PC-9 (cell line): ENCODE measurements at regions not wholly inside any gene's neighbourhood (a gene's known extent, or its start where the extent isn't known, plus 50 kb on each side); places are given as distances from the start of the nearest gene placed in this dataset.
"Not testable (repeated sequence)": the region's sequence is repeated elsewhere in the genome, so short reads cannot be mapped to it uniquely, and the experiment has no call there.

Experiments
- BruUV-seq: library from RNA; stranded (reverse); fragments of 400-500 nt; replicated peaks from 2 replicates; lab custom pipeline; 2021; lab: Mats Ljungman, UMichigan
- CTCF ChIA-PET: fragments of 300-600 bp; sonication (Branson Sonifier 250); formaldehyde crosslinking; loops from one replicate; lab custom pipeline; 2022; ENCODE audit warnings: antibody characterized with exemption; lab: Charles Lee
- POLR2A ChIA-PET: fragments of 300-600 bp; sonication (Branson Sonifier 250); formaldehyde crosslinking; loops from one replicate; lab custom pipeline; 2022; ENCODE audit warnings: antibody characterized with exemption; ENCODE audit not compliant: unreplicated experiment; lab: Charles Lee
- DNase-seq, 2 experiments: peaks; one replicate each; pipeline versions ENCODE4 v3.0.0 to v3.0.0-alpha.2; 2015 to 2022; ENCODE audit warnings: mixed read lengths in 1 of 2
- H2AFZ ChIP-seq: fragments of 200-600 bp; sonication (generic); 2 replicates; pipeline ENCODE4 v1.8.1; 2017; ENCODE audit warnings: antibody characterized with exemption
- H3F3A ChIP-seq: fragments of 200-600 bp; sonication (generic); 2 replicates; pipeline ENCODE4 v1.8.1; 2017; ENCODE audit warnings: antibody characterized with exemption, mild to moderate bottlenecking, low read depth; ENCODE audit not compliant: insufficient read depth
- H3K27ac ChIP-seq: fragments of 200-600 bp; sonication (generic); 2 replicates; pipeline ENCODE4 v1.6.1; 2016; ENCODE audit warnings: mixed run types
- H3K27me3 ChIP-seq: fragments of 200-600 bp; sonication (generic); 2 replicates; pipeline ENCODE4 v1.6.1; 2016; ENCODE audit warnings: low read depth, mixed run types; ENCODE audit not compliant: insufficient read depth
- H3K36me3 ChIP-seq: fragments of 200-600 bp; sonication (generic); 2 replicates; pipeline ENCODE4 v1.6.1; 2016; ENCODE audit warnings: low read depth, mixed run types
- H3K4me1 ChIP-seq: fragments of 200-600 bp; sonication (generic); replicated peaks from 2 replicates; pipeline ENCODE4 v1.6.1; 2016; ENCODE audit warnings: mixed run types; ENCODE audit not compliant: insufficient read depth
- H3K4me2 ChIP-seq: fragments of 200-600 bp; sonication (generic); 2 replicates; pipeline ENCODE4 v1.6.1; 2017; ENCODE audit warnings: mixed run types
- H3K4me3 ChIP-seq: fragments of 200-600 bp; sonication (generic); 2 replicates; pipeline ENCODE4 v1.6.1; 2016; ENCODE audit warnings: mixed run types
- H3K79me2 ChIP-seq: fragments of 200-600 bp; sonication (generic); 2 replicates; pipeline ENCODE4 v1.6.1; 2017; ENCODE audit warnings: low read depth, mixed run types
- H3K9me2 ChIP-seq: fragments of 200-600 bp; sonication (generic); 2 replicates; pipeline ENCODE4 v1.8.1; 2017; ENCODE audit warnings: mild to moderate bottlenecking; ENCODE audit not compliant: insufficient read depth
- H3K9me3 ChIP-seq: fragments of 200-600 bp; sonication (generic); 2 replicates; pipeline ENCODE4 v1.8.1; 2016; ENCODE audit warnings: low read depth; ENCODE audit not compliant: insufficient read depth
- H4K20me1 ChIP-seq: fragments of 200-600 bp; sonication (generic); 2 replicates; pipeline ENCODE4 v1.8.1; 2017; ENCODE audit not compliant: insufficient read depth
- EZH2 ChIP-seq: fragments of 200-600 bp; sonication (generic); IDR thresholded peaks from 2 replicates; pipeline ENCODE4 v1.8.0; 2017; ENCODE audit warnings: antibody characterized with exemption, low read depth
- intact Hi-C: fragments of 100-400 bp; cut with micrococcal nuclease; formaldehyde crosslinking; loops from one replicate; pipeline ENCODE4 v1.10.0; 2022; ENCODE audit not compliant: unreplicated experiment
- TF ChIP-seq, protein P1 (sequence below): fragments of 200-600 bp; sonication (generic); conservative IDR thresholded peaks from 2 replicates; pipeline ENCODE4 v1.6.1; 2017; ENCODE audit warnings: mixed run types, antibody characterized with exemption, mild to moderate bottlenecking, moderate library complexity

GRCh38 chr3:166993015-166993630 lies 387.0 kb downstream of the ZBBX start:
- no peaks in the 10 kb centered on the region for H3K79me2 ChIP-seq
- H3K36me3 ChIP-seq, result no peaks in the 10 kb centered on the region
- BruUV-seq, result no TSS peak
- TF ChIP-seq, protein P1, sequence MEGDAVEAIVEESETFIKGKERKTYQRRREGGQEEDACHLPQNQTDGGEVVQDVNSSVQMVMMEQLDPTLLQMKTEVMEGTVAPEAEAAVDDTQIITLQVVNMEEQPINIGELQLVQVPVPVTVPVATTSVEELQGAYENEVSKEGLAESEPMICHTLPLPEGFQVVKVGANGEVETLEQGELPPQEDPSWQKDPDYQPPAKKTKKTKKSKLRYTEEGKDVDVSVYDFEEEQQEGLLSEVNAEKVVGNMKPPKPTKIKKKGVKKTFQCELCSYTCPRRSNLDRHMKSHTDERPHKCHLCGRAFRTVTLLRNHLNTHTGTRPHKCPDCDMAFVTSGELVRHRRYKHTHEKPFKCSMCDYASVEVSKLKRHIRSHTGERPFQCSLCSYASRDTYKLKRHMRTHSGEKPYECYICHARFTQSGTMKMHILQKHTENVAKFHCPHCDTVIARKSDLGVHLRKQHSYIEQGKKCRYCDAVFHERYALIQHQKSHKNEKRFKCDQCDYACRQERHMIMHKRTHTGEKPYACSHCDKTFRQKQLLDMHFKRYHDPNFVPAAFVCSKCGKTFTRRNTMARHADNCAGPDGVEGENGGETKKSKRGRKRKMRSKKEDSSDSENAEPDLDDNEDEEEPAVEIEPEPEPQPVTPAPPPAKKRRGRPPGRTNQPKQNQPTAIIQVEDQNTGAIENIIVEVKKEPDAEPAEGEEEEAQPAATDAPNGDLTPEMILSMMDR, result no peak
- no peak for TF ChIP-seq EZH2
- intact Hi-C loops, result no loop called here
- no peak overlapping the region for H3K4me3 ChIP-seq
- no peaks in the 10 kb centered on the region for H3K4me1 ChIP-seq
- no peaks in the 10 kb centered on the region for H3F3A ChIP-seq
- ChIA-PET CTCF (no interaction called here), POLR2A (interaction anchor here (0.6 kb wide), 1 partner anchor 1119 kb away, joined by 6 read pairs; no protein-coding TSS in a partner anchor)
- no peak overlapping the region for H3K27ac ChIP-seq
- no peaks in the 10 kb centered on the region for H3K27me3 ChIP-seq
- no peaks in the 10 kb centered on the region for H3K9me3 ChIP-seq
- DNase-seq, result no peak
- H3K9me2 ChIP-seq, result no peaks in the 10 kb centered on the region
- no peak overlapping the region for H3K4me2 ChIP-seq
- no peaks in the 10 kb centered on the region for H4K20me1 ChIP-seq
- no peak overlapping the region for H2AFZ ChIP-seq

DNA sequence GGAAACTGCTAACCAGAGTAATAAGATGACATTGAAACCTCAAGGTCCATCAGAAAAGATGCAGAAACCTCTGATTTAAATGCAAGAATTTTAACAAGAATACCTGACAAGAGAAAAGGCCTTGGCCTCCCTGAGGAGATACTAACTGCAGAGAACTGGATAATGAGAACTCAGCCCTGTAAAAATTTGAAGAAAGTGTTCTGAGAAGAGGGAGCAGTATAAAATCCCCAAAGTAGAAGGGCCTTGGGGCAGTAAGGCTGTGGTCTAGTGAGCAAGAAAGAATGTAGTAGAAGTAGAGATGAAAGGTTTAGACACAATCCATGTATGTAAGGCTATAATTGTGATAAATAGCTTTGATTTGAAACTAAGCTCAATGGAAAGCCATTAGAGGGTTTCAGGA lies 394.1 kb downstream of the ZBBX start:
- H2AFZ ChIP-seq, result no peak overlapping the region; the same call in 1 of the 2 replicates

GRCh38 chr3:166975796-166976195 lies 404.3 kb downstream of the ZBBX start:
- DNase-seq, H3F3A ChIP-seq, CTCF ChIA-PET, POLR2A ChIA-PET, H3K36me3 ChIP-seq, H3K27me3 ChIP-seq, H4K20me1 ChIP-seq, intact Hi-C loops, H3K9me3 ChIP-seq, H2AFZ ChIP-seq, H3K27ac ChIP-seq, H3K4me3 ChIP-seq, H3K79me2 ChIP-seq, H3K4me1 ChIP-seq, H3K4me2 ChIP-seq, BruUV-seq, H3K9me2 ChIP-seq: not testable (repeated sequence)

More for the DNA sequence above, 394.1 kb downstream of the ZBBX start:
- TF ChIP-seq EZH2, result no peak
- TF ChIP-seq, protein P1, result no peak
- Histone ChIP-seq H3K9me3 (no peaks in the 10 kb centered on the region), H4K20me1 (no peaks in the 10 kb centered on the region), H3K27me3 (no peaks in the 10 kb centered on the region), H3K4me2 (no peak overlapping the region), H3K79me2 (no peaks in the 10 kb centered on the region), H3F3A (no peaks in the 10 kb centered on the region), H3K4me3 (no peak overlapping the region), H3K4me1 (no peaks in the 10 kb centered on the region), H3K36me3 (no peaks in the 10 kb centered on the region), H3K9me2 (no peaks in the 10 kb centered on the region), H3K27ac (no peak overlapping the region)
- intact Hi-C loops, result no loop called here
- no peak for DNase-seq
- no TSS peak for BruUV-seq
- CTCF ChIA-PET, result no interaction called here
- POLR2A ChIA-PET, result no interaction called here

- H3F3A ChIP-seq, H3K9me2 ChIP-seq, intact Hi-C loops, H3K36me3 ChIP-seq, POLR2A ChIA-PET, H3K9me3 ChIP-seq, H4K20me1 ChIP-seq, H3K27ac ChIP-seq, H3K79me2 ChIP-seq, H3K4me3 ChIP-seq, DNase-seq, H3K27me3 ChIP-seq, H2AFZ ChIP-seq, CTCF ChIA-PET, H3K4me1 ChIP-seq, BruUV-seq, H3K4me2 ChIP-seq: not testable (repeated sequence)
Observed at GRCh38 chr3:166967714-166968113, 412.4 kb downstream of the ZBBX start.
